ENCODE measurements at regions not wholly inside any gene's neighbourhood (a gene's known extent, or its start where the extent isn't known, plus 50 kb on each side); places are given as distances from the start of the nearest gene placed in this dataset.

- DNase-seq (ENCODE audit: low spot score), result no peak
These were observed 92.8 kb upstream of the MTPN start for GRCh38 chr7:136069840-136070529.

GRCh38 chr7:136067277-136067676, 90.1 kb upstream of the MTPN start:
- no peak for DNase-seq (ENCODE audit: low spot score)

GRCh38 chr7:136066304-136067143, 89.4 kb upstream of the MTPN start:
- no peak for DNase-seq (ENCODE audit: low spot score)

- DNase-seq (ENCODE audit: low spot score), result peak; percentile 48
These were observed 87.6 kb upstream of the MTPN start for GRCh38 chr7:136064627-136065237.

GRCh38 chr7:136064081-136064480, 86.9 kb upstream of the MTPN start:
- DNase-seq (ENCODE audit: low spot score), result peak; percentile 17

GRCh38 chr7:136063326-136063666, 86.1 kb upstream of the MTPN start:
- DNase-seq (ENCODE audit: low spot score), result no peak

- DNase-seq (ENCODE audit: low spot score), result peak; percentile 89
These were observed 85.6 kb upstream of the MTPN start for GRCh38 chr7:136062625-136063325.

- DNase-seq (ENCODE audit: low spot score), result no peak
These were observed 84.3 kb upstream of the MTPN start for GRCh38 chr7:136061433-136061832.

GRCh38 chr7:136058546-136058945, 81.4 kb upstream of the MTPN start:
- DNase-seq (ENCODE audit: low spot score), result peak; percentile 66

- DNase-seq (ENCODE audit: low spot score), result no peak
These were observed 80.3 kb upstream of the MTPN start for GRCh38 chr7:136057509-136057908.

GRCh38 chr7:136056651-136057231, 79.6 kb upstream of the MTPN start:
- no peak for DNase-seq (ENCODE audit: low spot score)

- no peak for DNase-seq (ENCODE audit: low spot score)
These were observed 78.1 kb upstream of the MTPN start for GRCh38 chr7:136055266-136055665.

GRCh38 chr7:136053689-136054485, 76.7 kb upstream of the MTPN start:
- no peak for DNase-seq (ENCODE audit: low spot score)

GRCh38 chr7:136051203-136051928, 74.2 kb upstream of the MTPN start:
- DNase-seq (ENCODE audit: low spot score), result peak; percentile 63

GRCh38 chr7:136050462-136050847, 73.3 kb upstream of the MTPN start:
- DNase-seq (ENCODE audit: low spot score), result no peak

GRCh38 chr7:136049818-136050461, 72.8 kb upstream of the MTPN start:
- peak; percentile 95 for DNase-seq (ENCODE audit: low spot score)

- no peak for DNase-seq (ENCODE audit: low spot score)
These were observed 72.0 kb upstream of the MTPN start for GRCh38 chr7:136049117-136049516.

GRCh38 chr7:136046548-136046947, 69.4 kb upstream of the MTPN start:
- no peak for DNase-seq (ENCODE audit: low spot score)

- no peak for DNase-seq (ENCODE audit: low spot score)
These were observed 68.8 kb upstream of the MTPN start for GRCh38 chr7:136045992-136046391.

GRCh38 chr7:136045181-136045580, 68.0 kb upstream of the MTPN start:
- DNase-seq (ENCODE audit: low spot score), result no peak
